Breast epithelium (tissue), 3 donors: ENCODE measurements at regions not wholly inside any gene's neighbourhood (a gene's known extent, or its start where the extent isn't known, plus 50 kb on each side); places are given as distances from the start of the nearest gene placed in this dataset.

Source experiments
- POLR2A ChIP-seq: fragments of 450-650 bp; IDR thresholded peaks from one replicate; pipeline ENCODE4 v1.6.1; 2016; ENCODE audit warnings: antibody characterized with exemption, mild to moderate bottlenecking, moderate library complexity
- POLR2AphosphoS5 ChIP-seq, 3 donors: sonication (generic); formaldehyde crosslinking; IDR thresholded peaks; one replicate each; pipeline ENCODE4 v1.6.1; 2017; ENCODE audit warnings: antibody characterized with exemption in 3 of 3
- TF ChIP-seq, protein P1 (sequence below), 3 donors: fragments of 450-650 bp; IDR thresholded peaks; one replicate each; pipeline ENCODE4 v1.5.1; 2016 to 2017; ENCODE audit warnings: antibody characterized with exemption in 3 of 3, mild to moderate bottlenecking in 3 of 3, moderate library complexity in 3 of 3

DNA sequence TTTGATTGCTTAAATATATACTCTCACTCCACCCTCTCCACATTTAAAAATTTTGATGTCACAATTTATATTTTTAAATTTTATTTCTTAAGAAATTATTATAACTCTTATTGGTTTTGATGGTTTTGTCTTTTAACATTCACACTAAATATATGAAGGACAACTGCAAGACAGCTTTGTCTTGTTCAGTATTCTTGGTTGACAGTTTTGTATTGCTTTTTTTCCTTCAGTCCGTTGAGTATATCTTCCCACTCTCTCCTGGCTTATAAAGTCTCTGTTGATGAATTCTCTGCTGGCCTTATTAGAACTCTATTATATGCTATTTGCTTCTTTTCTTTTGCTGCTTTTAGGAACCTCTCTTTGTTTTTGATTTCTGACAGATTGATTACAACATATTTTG, 392.2 kb downstream of the C6orf118 start:
- TF ChIP-seq, protein P1, sequence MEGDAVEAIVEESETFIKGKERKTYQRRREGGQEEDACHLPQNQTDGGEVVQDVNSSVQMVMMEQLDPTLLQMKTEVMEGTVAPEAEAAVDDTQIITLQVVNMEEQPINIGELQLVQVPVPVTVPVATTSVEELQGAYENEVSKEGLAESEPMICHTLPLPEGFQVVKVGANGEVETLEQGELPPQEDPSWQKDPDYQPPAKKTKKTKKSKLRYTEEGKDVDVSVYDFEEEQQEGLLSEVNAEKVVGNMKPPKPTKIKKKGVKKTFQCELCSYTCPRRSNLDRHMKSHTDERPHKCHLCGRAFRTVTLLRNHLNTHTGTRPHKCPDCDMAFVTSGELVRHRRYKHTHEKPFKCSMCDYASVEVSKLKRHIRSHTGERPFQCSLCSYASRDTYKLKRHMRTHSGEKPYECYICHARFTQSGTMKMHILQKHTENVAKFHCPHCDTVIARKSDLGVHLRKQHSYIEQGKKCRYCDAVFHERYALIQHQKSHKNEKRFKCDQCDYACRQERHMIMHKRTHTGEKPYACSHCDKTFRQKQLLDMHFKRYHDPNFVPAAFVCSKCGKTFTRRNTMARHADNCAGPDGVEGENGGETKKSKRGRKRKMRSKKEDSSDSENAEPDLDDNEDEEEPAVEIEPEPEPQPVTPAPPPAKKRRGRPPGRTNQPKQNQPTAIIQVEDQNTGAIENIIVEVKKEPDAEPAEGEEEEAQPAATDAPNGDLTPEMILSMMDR (IDR thresholded peaks at IDR 0.05), result no peak
- TF ChIP-seq POLR2A, result no peak
- no peak for TF ChIP-seq POLR2AphosphoS5 (IDR thresholded peaks at IDR 0.05)
